Esophagus (tissue), 2 donors: ENCODE measurements at regions not wholly inside any gene's neighbourhood (a gene's known extent, or its start where the extent isn't known, plus 50 kb on each side); places are given as distances from the start of the nearest gene placed in this dataset.

ENCODE experiments used
- H3K27ac ChIP-seq, 2 donors: one replicate each; pipeline ENCODE4 v1.5.1; 2013; ENCODE audit warnings: low read depth in 2 of 2, mild to moderate bottlenecking in 2 of 2, inconsistent platforms in 1 of 2, low read length in 1 of 2, moderate library complexity in 1 of 2
- H3K27me3 ChIP-seq, 2 donors: one replicate each; pipeline ENCODE4 v1.6.1; 2013; ENCODE audit warnings: low read length in 2 of 2, control low read depth in 1 of 2, mild to moderate bottlenecking in 1 of 2; ENCODE audit not compliant: insufficient read depth in 2 of 2, control insufficient read depth in 1 of 2
- H3K36me3 ChIP-seq, 2 donors: one replicate each; pipeline ENCODE4 v1.6.1; 2013; ENCODE audit warnings: low read length in 1 of 2; ENCODE audit not compliant: control insufficient read depth in 2 of 2, insufficient read depth in 2 of 2
- H3K4me1 ChIP-seq, 2 donors: one replicate each; pipeline ENCODE4 v1.6.1; 2013; ENCODE audit warnings: low read length in 1 of 2; ENCODE audit not compliant: control insufficient read depth in 2 of 2, insufficient read depth in 2 of 2
- H3K4me3 ChIP-seq, 2 donors: one replicate each; pipeline ENCODE4 v1.5.1; 2013; ENCODE audit warnings: low read length in 2 of 2, mild to moderate bottlenecking in 2 of 2, low read depth in 1 of 2, moderate library complexity in 1 of 2
- H3K9me3 ChIP-seq, 2 donors: one replicate each; pipeline ENCODE4 v1.6.1; 2013; ENCODE audit warnings: mild to moderate bottlenecking in 2 of 2, low read depth in 1 of 2, low read length in 1 of 2, moderate library complexity in 1 of 2; ENCODE audit not compliant: control insufficient read depth in 2 of 2, insufficient read depth in 1 of 2
- WGBS, 2 donors: extraction: QIAGEN DNeasy Blood & Tissue Kit; methylation state at CpG; one replicate each; pipeline ENCODE4 v1.1.7; 2013; 5-methylcytosine and 5-hydroxymethylcytosine counted together
- donor health status: healthy with polysubstance abuse.
- donor health status: Bipolar disorder and iron deficiency.

GRCh38 chr18:51907687-51908597, 432.1 kb upstream of the DCC start:
- WGBS, 2 donors: 68 to 76% methylated on average over 7 of the region's 7 CpGs
- no peaks in the 10 kb centered on the region for H3K27me3 ChIP-seq
- no peaks in the 10 kb centered on the region for H3K9me3 ChIP-seq
- H3K4me3 ChIP-seq: no peak overlapping the region
- H3K4me1 ChIP-seq: no peaks in the 10 kb centered on the region
- H3K36me3 ChIP-seq: no peaks in the 10 kb centered on the region
- no peak overlapping the region for H3K27ac ChIP-seq

DNA sequence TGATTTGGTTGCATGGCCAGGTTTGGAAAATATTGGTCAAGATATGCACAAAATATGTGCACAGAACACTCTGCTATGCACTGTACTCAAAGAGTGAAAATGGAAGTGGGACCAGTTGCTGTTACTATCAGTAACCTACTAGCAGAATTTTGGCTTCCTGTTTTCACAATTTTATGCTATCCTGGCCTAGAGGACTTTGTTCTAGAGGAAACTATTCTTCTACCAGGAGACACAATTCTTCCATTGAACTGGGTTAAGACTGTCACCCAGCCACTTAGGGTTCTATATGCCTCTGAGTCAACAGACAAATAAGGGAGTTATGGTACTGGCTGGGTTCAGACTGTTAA, 431.4 kb upstream of the DCC start:
- H3K9me3 ChIP-seq: no peaks in the 10 kb centered on the region
- no peaks in the 10 kb centered on the region for H3K36me3 ChIP-seq
- H3K4me1 ChIP-seq: no peaks in the 10 kb centered on the region
- no peak overlapping the region for H3K4me3 ChIP-seq
- no peak overlapping the region for H3K27ac ChIP-seq
- H3K27me3 ChIP-seq: no peaks in the 10 kb centered on the region

DNA sequence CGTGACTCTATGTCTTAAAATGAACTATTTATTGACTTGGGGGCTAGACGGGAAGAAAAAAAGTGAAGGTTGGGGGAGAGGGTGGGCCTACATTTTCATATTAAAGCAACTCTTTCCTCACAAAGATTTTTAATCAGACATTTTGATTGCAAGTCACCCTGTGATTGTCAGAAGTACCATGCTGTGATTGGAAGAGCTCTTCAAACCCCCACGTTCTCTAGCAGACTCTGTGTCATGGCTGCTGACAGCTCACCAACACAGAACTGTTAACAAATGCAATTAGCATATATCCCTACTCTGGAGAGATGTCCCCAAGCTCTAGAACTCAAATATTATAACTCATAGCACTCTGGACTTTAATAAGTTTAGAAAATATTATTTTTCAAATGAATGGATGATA, 428.4 kb upstream of the DCC start:
- 63 to 82% methylated on average over 3 of the region's 3 CpGs for WGBS, 2 donors
- H3K4me1 ChIP-seq: no peaks in the 10 kb centered on the region
- no peaks in the 10 kb centered on the region for H3K27me3 ChIP-seq
- H3K4me3 ChIP-seq: no peak overlapping the region
- H3K27ac ChIP-seq: no peak overlapping the region
- no peaks in the 10 kb centered on the region for H3K9me3 ChIP-seq
- H3K36me3 ChIP-seq: no peaks in the 10 kb centered on the region

GRCh38 chr18:51912381-51912780, 427.6 kb upstream of the DCC start:
- Histone ChIP-seq H3K4me3 (no peak overlapping the region), H3K4me1 (no peaks in the 10 kb centered on the region), H3K36me3 (no peaks in the 10 kb centered on the region), H3K27ac (no peak overlapping the region), H3K9me3 (no peaks in the 10 kb centered on the region), H3K27me3 (no peaks in the 10 kb centered on the region)

GRCh38 chr18:51915176-51915575, 424.8 kb upstream of the DCC start:
- Histone ChIP-seq H3K27me3 (no peaks in the 10 kb centered on the region), H3K4me3 (no peak overlapping the region), H3K4me1 (no peaks in the 10 kb centered on the region), H3K9me3 (peaks cover 0 to 3% of the 10 kb centered on the region in 2 donors), H3K36me3 (no peaks in the 10 kb centered on the region), H3K27ac (no peak overlapping the region)
- 54 to 59% methylated on average over 7 of the region's 7 CpGs for WGBS, 2 donors

- Histone ChIP-seq H3K4me3 (no peak overlapping the region), H3K9me3 (peaks cover 0 to 3% of the 10 kb centered on the region in 2 donors), H3K27me3 (no peaks in the 10 kb centered on the region), H3K4me1 (no peaks in the 10 kb centered on the region), H3K36me3 (no peaks in the 10 kb centered on the region), H3K27ac (no peak overlapping the region)
- WGBS, 2 donors: 89 to 92% methylated on average over 3 of the region's 3 CpGs
Observed at GRCh38 chr18:51921862-51922261, 418.1 kb upstream of the DCC start.

DNA sequence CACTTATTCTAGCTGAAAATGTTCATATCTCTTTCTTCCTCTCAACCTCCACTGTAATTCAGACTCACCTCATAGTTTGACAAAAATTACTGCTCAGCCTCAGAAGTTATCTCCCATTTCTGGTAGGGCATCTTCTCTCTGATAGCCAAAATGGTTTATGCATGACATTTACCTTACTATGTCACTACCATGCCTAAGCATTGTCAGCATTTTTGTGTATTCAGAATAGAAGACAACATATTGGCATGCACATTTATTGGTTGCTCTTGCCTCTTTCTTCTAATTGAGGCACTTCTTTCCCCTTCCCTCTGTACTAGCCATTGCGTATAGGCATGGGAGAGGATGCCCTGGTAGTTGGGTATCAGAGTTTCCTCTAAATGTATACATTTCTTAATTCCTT, 406.1 kb upstream of the DCC start:
- Histone ChIP-seq H3K9me3 (peaks cover 0 to 7% of the 10 kb centered on the region in 2 donors), H3K36me3 (no peaks in the 10 kb centered on the region), H3K27ac (no peak overlapping the region), H3K27me3 (no peaks in the 10 kb centered on the region), H3K4me1 (no peaks in the 10 kb centered on the region), H3K4me3 (no peak overlapping the region)
- WGBS, 2 donors: 73 to 85% methylated on average over 1 of the region's 1 CpG

- H3K27me3 ChIP-seq: no peaks in the 10 kb centered on the region
- no peak overlapping the region for H3K4me3 ChIP-seq
- no peak overlapping the region for H3K27ac ChIP-seq
- no peaks in the 10 kb centered on the region for H3K36me3 ChIP-seq
- H3K9me3 ChIP-seq: peaks cover 2 to 7% of the 10 kb centered on the region in 2 donors
- 76 to 79% methylated on average over 2 of the region's 2 CpGs for WGBS, 2 donors
- H3K4me1 ChIP-seq: no peaks in the 10 kb centered on the region
Observed at GRCh38 chr18:51936115-51936514, 403.9 kb upstream of the DCC start.

GRCh38 chr18:51941999-51942398, 398.0 kb upstream of the DCC start:
- Histone ChIP-seq H3K4me3 (no peak overlapping the region), H3K27me3 (no peaks in the 10 kb centered on the region), H3K36me3 (no peaks in the 10 kb centered on the region), H3K27ac (no peak overlapping the region), H3K9me3 (peaks cover 0 to 2% of the 10 kb centered on the region in 2 donors), H3K4me1 (no peaks in the 10 kb centered on the region)
- WGBS, 2 donors: 54 to 57% methylated on average over 2 of the region's 2 CpGs

DNA sequence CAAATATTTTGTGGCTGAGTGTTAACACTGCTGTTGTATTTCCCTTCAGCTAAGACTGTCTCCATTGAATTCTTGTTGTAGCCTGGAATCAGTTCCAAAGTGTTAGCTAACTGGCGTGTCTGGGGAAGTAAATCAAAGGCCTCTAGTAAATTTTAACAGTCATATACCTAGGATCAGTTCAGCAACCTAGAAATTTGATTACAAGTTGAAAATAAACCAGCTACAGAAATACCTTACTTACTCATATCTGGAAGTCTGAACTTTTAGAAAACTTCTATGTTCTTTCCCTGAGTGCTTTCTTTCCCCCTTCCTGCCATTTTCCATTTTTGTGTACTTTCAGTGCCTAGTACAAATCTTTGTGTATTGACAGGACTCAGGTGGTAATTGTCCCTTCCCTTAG, 396.7 kb upstream of the DCC start:
- Histone ChIP-seq H3K9me3 (peaks cover 0 to 2% of the 10 kb centered on the region in 2 donors), H3K27me3 (no peaks in the 10 kb centered on the region), H3K27ac (no peak overlapping the region), H3K36me3 (no peaks in the 10 kb centered on the region), H3K4me3 (no peak overlapping the region), H3K4me1 (no peaks in the 10 kb centered on the region)
- WGBS, 2 donors: 75 to 83% methylated on average over 1 of the region's 1 CpG
